GM12878 (cell line): ENCODE measurements at regions not wholly inside any gene's neighbourhood (a gene's known extent, or its start where the extent isn't known, plus 50 kb on each side); places are given as distances from the start of the nearest gene placed in this dataset.

Experiments
- ATAC-seq: fragments of 200-7000 bp; cut with Tn5 transposase; 3 replicates; pipeline ENCODE4 v1.9.1; 2020; ENCODE audit warnings: mild to moderate bottlenecking, moderate library complexity
- BruUV-seq: library from RNA; stranded (reverse); fragments of 400-500 nt; replicated peaks from 2 replicates; lab custom pipeline; 2021; lab: Mats Ljungman, UMichigan
- CTCF ChIA-PET: fragments of 300-600 bp; sonication (Branson Sonifier 250); formaldehyde crosslinking; extraction: SDS; loops from one replicate; lab custom pipeline; 2021; ENCODE audit warnings: inconsistent platforms; lab: Yijun Ruan, JAX
- POLR2A ChIA-PET: fragments of 350-600 bp; formaldehyde crosslinking; extraction: SDS; loops from one replicate; lab custom pipeline; 2021; ENCODE audit warnings: inconsistent platforms; lab: Charles Lee
- RAD21 ChIA-PET: fragments of 300-600 bp; sonication (Branson Sonifier 250); formaldehyde crosslinking; loops from one replicate; lab custom pipeline; 2023; ENCODE audit warnings: antibody characterized with exemption; ENCODE audit not compliant: unreplicated experiment; lab: Charles Lee
- SMC1A ChIA-PET: fragments of 300-600 bp; sonication (Branson Sonifier 250); formaldehyde crosslinking; loops from one replicate; lab custom pipeline; 2023; ENCODE audit not compliant: unreplicated experiment, uncharacterized antibody; lab: Charles Lee
- DNase-seq: peaks from one replicate; pipeline ENCODE4 v3.0.0-alpha.2; 2011; ENCODE audit warnings: low read depth, low spot score
- FAIRE-seq: peaks from 3 replicates; lab custom pipeline; 2011; peaks lifted over from hg19 to GRCh38; lab: Jason Lieb, UNC
- H2AFZ ChIP-seq: 2 replicates; pipeline ENCODE4 v1.6.0; 2011; ENCODE audit warnings: low read depth, low read length, control low read depth; ENCODE audit not compliant: control insufficient read depth
- H3K27ac ChIP-seq: 2 replicates; pipeline ENCODE4 v1.5.1; 2011; ENCODE audit warnings: control low read depth; ENCODE audit not compliant: control insufficient read depth, insufficient read depth
- H3K27me3 ChIP-seq, 2 experiments: replicated peaks in 1 of 2; 2 replicates each; pipeline versions ENCODE4 v1.6.0 to v1.6.1; 2011; ENCODE audit warnings: low read length in 1 of 2; ENCODE audit not compliant: control insufficient read depth in 2 of 2, insufficient read depth in 2 of 2
- H3K36me3 ChIP-seq, 2 experiments: 2 replicates each; pipeline ENCODE4 v1.5.1; 2011; ENCODE audit warnings: low read length in 1 of 2; ENCODE audit not compliant: control insufficient read depth in 2 of 2, insufficient read depth in 2 of 2
- H3K4me1 ChIP-seq: 2 replicates; pipeline ENCODE4 v1.6.1; 2011; ENCODE audit warnings: mild to moderate bottlenecking, low read length, moderate library complexity, mixed read lengths; ENCODE audit not compliant: control insufficient read depth, insufficient read depth
- H3K4me2 ChIP-seq: 2 replicates; pipeline ENCODE4 v1.6.0; 2011; ENCODE audit warnings: control low read depth; ENCODE audit not compliant: control insufficient read depth, insufficient read depth
- H3K4me3 ChIP-seq: fragments of 200-600 bp; sonication (generic); 2 replicates; pipeline ENCODE4 v1.5.1; 2016
- H3K79me2 ChIP-seq: 2 replicates; pipeline ENCODE4 v1.6.0; 2011; ENCODE audit warnings: low read length; ENCODE audit not compliant: control insufficient read depth, insufficient read depth
- H3K9ac ChIP-seq: 2 replicates; pipeline ENCODE4 v1.8.0; 2011; ENCODE audit warnings: low read length, control low read depth, mixed read lengths; ENCODE audit not compliant: control insufficient read depth, insufficient read depth
- H3K9me3 ChIP-seq: replicated peaks from 3 replicates; pipeline ENCODE4 v1.5.1; 2011; ENCODE audit warnings: mild to moderate bottlenecking, low read length; ENCODE audit not compliant: control insufficient read depth, insufficient read depth
- H4K20me1 ChIP-seq: 2 replicates; pipeline ENCODE4 v1.6.0; 2011; ENCODE audit not compliant: control insufficient read depth, insufficient read depth
- ATF7 ChIP-seq: fragments of 450-650 bp; IDR thresholded peaks from 2 replicates; pipeline ENCODE4 v1.6.1; 2016; ENCODE audit warnings: low read depth, mild to moderate bottlenecking
- E2F4 ChIP-seq: IDR thresholded peaks from 2 replicates; pipeline ENCODE4 v1.6.1; 2012; ENCODE audit warnings: low read depth, low read length, improper control_type of control experiment
- EP300 ChIP-seq, 2 experiments: fragments of 150-350 bp in 1 of 2; IDR thresholded peaks; 2 replicates each; pipeline ENCODE4 v1.6.1; 2011 to 2012; ENCODE audit warnings: low read depth in 2 of 2, low read length in 2 of 2, borderline replicate concordance in 1 of 2, improper control_type of control experiment in 1 of 2, inconsistent platforms in 1 of 2; ENCODE audit not compliant: control insufficient read depth in 1 of 2
- FOS ChIP-seq: IDR thresholded peaks from 3 replicates; pipeline ENCODE4 v1.6.1; 2011; ENCODE audit warnings: borderline replicate concordance; ENCODE audit not compliant: insufficient read length; ENCODE audit errors: extremely low read depth
- JUNB ChIP-seq: IDR thresholded peaks from 2 replicates; pipeline ENCODE4 v1.6.1; 2016; ENCODE audit warnings: antibody characterized with exemption, mild to moderate bottlenecking
- KLF5 ChIP-seq: fragments of 450-650 bp; IDR thresholded peaks from 2 replicates; pipeline ENCODE4 v1.6.1; 2014; ENCODE audit warnings: mild to moderate bottlenecking; ENCODE audit not compliant: partially characterized antibody
- NFXL1 ChIP-seq: fragments of 450-650 bp; IDR thresholded peaks from 2 replicates; pipeline ENCODE4 v1.6.1; 2017; ENCODE audit warnings: antibody characterized with exemption, mild to moderate bottlenecking, borderline replicate concordance
- NR2C1 ChIP-seq: fragments of 450-650 bp; IDR thresholded peaks from 2 replicates; pipeline ENCODE4 v1.6.1; 2017; ENCODE audit warnings: antibody characterized with exemption, mild to moderate bottlenecking, moderate library complexity
- NR2F1 ChIP-seq: fragments of 450-650 bp; conservative IDR thresholded peaks from 2 replicates; pipeline ENCODE4 v1.6.1; 2017; ENCODE audit warnings: mild to moderate bottlenecking
- PAX5 ChIP-seq: IDR thresholded peaks from 2 replicates; pipeline ENCODE4 v1.6.1; 2011; ENCODE audit warnings: low read depth, low read length, borderline replicate concordance
- SMAD1 ChIP-seq: fragments of 450-650 bp; IDR thresholded peaks from 2 replicates; pipeline ENCODE4 v1.6.1; 2018; ENCODE audit warnings: mild to moderate bottlenecking, low read depth; ENCODE audit not compliant: partially characterized antibody
- TAF1 ChIP-seq: IDR thresholded peaks from 2 replicates; pipeline ENCODE4 v1.6.1; 2011; ENCODE audit warnings: mild to moderate bottlenecking, low read depth, low read length, borderline replicate concordance
- TARDBP ChIP-seq: IDR thresholded peaks from 2 replicates; pipeline ENCODE4 v1.6.1; 2016; ENCODE audit warnings: borderline replicate concordance
- ZNF217 ChIP-seq: fragments of 450-650 bp; IDR thresholded peaks from 2 replicates; pipeline ENCODE4 v1.6.1; 2017; ENCODE audit warnings: antibody characterized with exemption, mild to moderate bottlenecking
- ZNF24 ChIP-seq: fragments of 450-650 bp; IDR thresholded peaks from 2 replicates; pipeline ENCODE4 v1.6.1; 2017; ENCODE audit warnings: antibody characterized with exemption, mild to moderate bottlenecking
- WGBS: methylation state at CpG from one replicate; pipeline ENCODE4 v1.1.6; 2016; ENCODE audit warnings: low lambda C conversion rate; ENCODE audit not compliant: insufficient replicate concordance, insufficient coverage; ENCODE audit errors: missing lambda C conversion rate; 5-methylcytosine and 5-hydroxymethylcytosine counted together
- in situ Hi-C: fragments of 300-500 bp; cut with MboI; formaldehyde crosslinking; loops from 9 replicates; pipeline ENCODE4 v1.14.3; 2018; ENCODE audit warnings: mixed read lengths
- intact Hi-C: fragments of 100-400 bp; cut with micrococcal nuclease; formaldehyde crosslinking; loops from one replicate; pipeline ENCODE4 v1.14.2; 2022; ENCODE audit not compliant: unreplicated experiment
- TF ChIP-seq, protein P1 (sequence below): fragments of 450-650 bp; IDR thresholded peaks from 2 replicates; pipeline ENCODE4 v1.6.1; 2017; ENCODE audit warnings: mild to moderate bottlenecking, low read depth, inconsistent platforms; ENCODE audit not compliant: poor library complexity, severe bottlenecking
- TF ChIP-seq, protein P2 (sequence below): fragments of 450-650 bp; IDR thresholded peaks from 2 replicates; pipeline ENCODE4 v1.6.1; 2018; ENCODE audit warnings: borderline replicate concordance, mild to moderate bottlenecking; ENCODE audit not compliant: partially characterized antibody

GRCh38 chr6:26286168-26286877, 78.7 kb upstream of the BTN3A2 start:
- BruUV-seq = no TSS peak
- CTCF ChIA-PET = interaction anchor here (2.8 kb wide), 2 partner anchors 13 to 23 kb away, joined by 11 to 14 read pairs; a partner anchor contains a TSS
- peak overlapping the region; percentile 75 for H3K4me3 ChIP-seq
- no peaks in the 10 kb centered on the region for H3K27me3 ChIP-seq
- POLR2A ChIA-PET = interaction anchor here (2.3 to 5.0 kb wide), 2 partner anchors 14 to 70 kb away, joined by 7 to 74 read pairs; a partner anchor contains a TSS
- RAD21 ChIA-PET = interaction anchor here (2.2 to 3.5 kb wide), 3 partner anchors 14 to 52 kb away, joined by 11 to 43 read pairs (median 12); a partner anchor contains a TSS
- SMC1A ChIA-PET = interaction anchor here (1.0 to 4.5 kb wide), 4 partner anchors 13 to 70 kb away, joined by 3 to 49 read pairs (median 10); a partner anchor contains a TSS
- peak overlapping the region; percentile 91 for H3K9ac ChIP-seq
- WGBS = under 1% methylated on average over 18 of the region's 18 CpGs
- peak overlapping the region; percentile 71 for H2AFZ ChIP-seq
- H3K4me2 ChIP-seq = peak overlapping the region; percentile 84
- intact Hi-C loops (no loop called here), in situ Hi-C loops (no loop called here)
- H3K27ac ChIP-seq = peak overlapping the region; percentile 97
- peaks cover 22% of the 10 kb centered on the region for H3K79me2 ChIP-seq
- no peaks in the 10 kb centered on the region for H3K36me3 ChIP-seq
- no peaks in the 10 kb centered on the region for H4K20me1 ChIP-seq
- peak; percentile 31 for FAIRE-seq
- no peak for DNase-seq
- peak; percentile 37 for ATAC-seq
- no peaks in the 10 kb centered on the region; the same call in 2 of the 3 replicates for H3K9me3 ChIP-seq
- H3K4me1 ChIP-seq = no peaks in the 10 kb centered on the region; the same call in 1 of the 2 replicates
- 0 out of 2 replicates have a peak, but pooled peaks have one; percentile 21 for TF ChIP-seq PAX5
- TF ChIP-seq ATF7 = peak; percentile 15; the same call in 1 of the 2 replicates
- no peak for TF ChIP-seq FOS
- peak; percentile 99 for TF ChIP-seq ZNF24
- TF ChIP-seq TAF1 = 0 out of 2 replicates have a peak, but pooled peaks have one; percentile 21
- TF ChIP-seq, protein P1, sequence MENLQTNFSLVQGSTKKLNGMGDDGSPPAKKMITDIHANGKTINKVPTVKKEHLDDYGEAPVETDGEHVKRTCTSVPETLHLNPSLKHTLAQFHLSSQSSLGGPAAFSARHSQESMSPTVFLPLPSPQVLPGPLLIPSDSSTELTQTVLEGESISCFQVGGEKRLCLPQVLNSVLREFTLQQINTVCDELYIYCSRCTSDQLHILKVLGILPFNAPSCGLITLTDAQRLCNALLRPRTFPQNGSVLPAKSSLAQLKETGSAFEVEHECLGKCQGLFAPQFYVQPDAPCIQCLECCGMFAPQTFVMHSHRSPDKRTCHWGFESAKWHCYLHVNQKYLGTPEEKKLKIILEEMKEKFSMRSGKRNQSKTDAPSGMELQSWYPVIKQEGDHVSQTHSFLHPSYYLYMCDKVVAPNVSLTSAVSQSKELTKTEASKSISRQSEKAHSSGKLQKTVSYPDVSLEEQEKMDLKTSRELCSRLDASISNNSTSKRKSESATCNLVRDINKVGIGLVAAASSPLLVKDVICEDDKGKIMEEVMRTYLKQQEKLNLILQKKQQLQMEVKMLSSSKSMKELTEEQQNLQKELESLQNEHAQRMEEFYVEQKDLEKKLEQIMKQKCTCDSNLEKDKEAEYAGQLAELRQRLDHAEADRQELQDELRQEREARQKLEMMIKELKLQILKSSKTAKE = peak; percentile 71
- peak; percentile 98 for TF ChIP-seq TARDBP
- no peak for TF ChIP-seq KLF5
- TF ChIP-seq JUNB = no peak
- peak; percentile 73; the same call in 1 of the 2 replicates for TF ChIP-seq ZNF217
- TF ChIP-seq NR2C1 = no peak
- no peak for TF ChIP-seq NFXL1
- TF ChIP-seq EP300 (IDR thresholded peaks at IDR 0.05; ENCODE audit: borderline replicate concordance in 1 of 2, control insufficient read depth in 1 of 2, low read depth in 2 of 2, low read length in 2 of 2) = peak in 1 of 2 experiments; percentile 73; a peak in 1 of 4 replicates
- peak; percentile 26; the same call in 1 of the 2 replicates for TF ChIP-seq NR2F1
- peak; percentile 53 for TF ChIP-seq SMAD1
- TF ChIP-seq, protein P2, sequence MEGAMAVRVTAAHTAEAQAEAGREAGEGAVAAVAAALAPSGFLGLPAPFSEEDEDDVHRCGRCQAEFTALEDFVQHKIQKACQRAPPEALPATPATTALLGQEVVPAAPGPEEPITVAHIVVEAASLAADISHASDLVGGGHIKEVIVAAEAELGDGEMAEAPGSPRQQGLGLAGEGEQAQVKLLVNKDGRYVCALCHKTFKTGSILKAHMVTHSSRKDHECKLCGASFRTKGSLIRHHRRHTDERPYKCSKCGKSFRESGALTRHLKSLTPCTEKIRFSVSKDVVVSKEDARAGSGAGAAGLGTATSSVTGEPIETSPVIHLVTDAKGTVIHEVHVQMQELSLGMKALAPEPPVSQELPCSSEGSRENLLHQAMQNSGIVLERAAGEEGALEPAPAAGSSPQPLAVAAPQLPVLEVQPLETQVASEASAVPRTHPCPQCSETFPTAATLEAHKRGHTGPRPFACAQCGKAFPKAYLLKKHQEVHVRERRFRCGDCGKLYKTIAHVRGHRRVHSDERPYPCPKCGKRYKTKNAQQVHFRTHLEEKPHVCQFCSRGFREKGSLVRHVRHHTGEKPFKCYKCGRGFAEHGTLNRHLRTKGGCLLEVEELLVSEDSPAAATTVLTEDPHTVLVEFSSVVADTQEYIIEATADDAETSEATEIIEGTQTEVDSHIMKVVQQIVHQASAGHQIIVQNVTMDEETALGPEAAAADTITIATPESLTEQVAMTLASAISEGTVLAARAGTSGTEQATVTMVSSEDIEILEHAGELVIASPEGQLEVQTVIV = no peak
- no peak for TF ChIP-seq E2F4
